Stimulated activated CD4-positive, alpha-beta T cell treated with anti-CD3 and anti-CD28 coated beads, Interleukin-12 subunit alpha, Interleukin-12 subunit beta, amount 100 ng/mL, for 24 hours (primary cell): ENCODE measurements at regions not wholly inside any gene's neighbourhood (a gene's known extent, or its start where the extent isn't known, plus 50 kb on each side); places are given as distances from the start of the nearest gene placed in this dataset.
"Not testable (repeated sequence)": the region's sequence is repeated elsewhere in the genome, so short reads cannot be mapped to it uniquely, and the experiment has no call there.

Experiments
- DNase-seq, 2 experiments: peaks; one replicate each; pipeline ENCODE4 v3.0.0-alpha.2; 2020; ENCODE audit warnings: low read depth in 2 of 2

- peak; percentile 22 to 37 for DNase-seq
Observed at GRCh38 chr3:153221748-153222162, 59.7 kb downstream of the RAP2B start.

GRCh38 chr3:153226877-153227276, 64.9 kb downstream of the RAP2B start:
- not testable (repeated sequence) for DNase-seq

GRCh38 chr3:153230427-153230826, 68.4 kb downstream of the RAP2B start:
- not testable (repeated sequence) for DNase-seq

- DNase-seq: not testable (repeated sequence)
Observed at GRCh38 chr3:153231245-153231644, 69.2 kb downstream of the RAP2B start.

- not testable (repeated sequence) for DNase-seq
Observed at GRCh38 chr3:153232050-153232752, 70.2 kb downstream of the RAP2B start.

- no peak for DNase-seq
Observed at GRCh38 chr3:153232851-153233271, 70.8 kb downstream of the RAP2B start.

GRCh38 chr3:153233986-153234385, 72.0 kb downstream of the RAP2B start:
- no peak for DNase-seq

GRCh38 chr3:153242896-153243295, 80.9 kb downstream of the RAP2B start:
- DNase-seq: no peak

GRCh38 chr3:153244961-153245360, 82.9 kb downstream of the RAP2B start:
- no peak for DNase-seq

- DNase-seq: no peak
Observed at GRCh38 chr3:153245661-153246060, 83.6 kb downstream of the RAP2B start.

GRCh38 chr3:153246331-153246730, 84.3 kb downstream of the RAP2B start:
- DNase-seq: no peak

- no peak for DNase-seq
Observed at GRCh38 chr3:153246806-153247205, 84.8 kb downstream of the RAP2B start.

- no peak for DNase-seq
Observed at GRCh38 chr3:153247331-153248330, 85.6 kb downstream of the RAP2B start.

- not testable (repeated sequence) for DNase-seq
Observed at GRCh38 chr3:153248835-153249234, 86.8 kb downstream of the RAP2B start.

- no peak for DNase-seq
Observed at GRCh38 chr3:153249906-153250305, 87.9 kb downstream of the RAP2B start.

- DNase-seq: no peak
Observed at GRCh38 chr3:153250446-153250845, 88.4 kb downstream of the RAP2B start.

GRCh38 chr3:153252963-153253362, 90.9 kb downstream of the RAP2B start:
- no peak for DNase-seq

- no peak for DNase-seq
Observed at GRCh38 chr3:153254361-153254760, 92.3 kb downstream of the RAP2B start.

- no peak for DNase-seq
Observed at GRCh38 chr3:153257673-153258351, 95.8 kb downstream of the RAP2B start.

- no peak for DNase-seq
Observed at GRCh38 chr3:153259956-153260355, 97.9 kb downstream of the RAP2B start.

GRCh38 chr3:153260681-153261080, 98.7 kb downstream of the RAP2B start:
- no peak for DNase-seq

- DNase-seq: no peak
Observed at GRCh38 chr3:153266619-153267018, 104.6 kb downstream of the RAP2B start.
